Nephron (organoid): ENCODE measurements at regions not wholly inside any gene's neighbourhood (a gene's known extent, or its start where the extent isn't known, plus 50 kb on each side); places are given as distances from the start of the nearest gene placed in this dataset.

Experiments used
- H3K27ac Mint-ChIP-seq, 3 experiments: 2 replicates each; pipeline ENCODE4 v1.8.0; 2020; ENCODE audit warnings: mixed read lengths in 3 of 3, mild to moderate bottlenecking in 2 of 3, moderate library complexity in 1 of 3
- H3K27me3 Mint-ChIP-seq: 2 replicates; pipeline ENCODE4 v1.8.0; 2021; ENCODE audit warnings: low read depth, mild to moderate bottlenecking, moderate library complexity, mixed read lengths
- H3K36me3 Mint-ChIP-seq: 2 replicates; pipeline ENCODE4 v1.8.0; 2020; ENCODE audit warnings: low read depth, mixed read lengths
- H3K4me1 Mint-ChIP-seq: 2 replicates; pipeline ENCODE4 v1.8.0; 2020; ENCODE audit warnings: mixed read lengths
- H3K4me3 Mint-ChIP-seq, 3 experiments: 2 replicates each; pipeline ENCODE4 v1.8.0; 2020; ENCODE audit warnings: mild to moderate bottlenecking in 3 of 3, mixed read lengths in 3 of 3, moderate library complexity in 2 of 3
- H3K9me3 Mint-ChIP-seq: 2 replicates; pipeline ENCODE4 v1.8.0; 2020; ENCODE audit warnings: mixed read lengths
- TF ChIP-seq, protein P1 (sequence below), 3 experiments: fragments of 200-600 bp; sonication (generic); IDR thresholded peaks; one replicate each; pipeline ENCODE4 v1.5.0; 2021; ENCODE audit warnings: antibody characterized with exemption in 3 of 3; ENCODE audit not compliant: unreplicated experiment in 3 of 3

DNA sequence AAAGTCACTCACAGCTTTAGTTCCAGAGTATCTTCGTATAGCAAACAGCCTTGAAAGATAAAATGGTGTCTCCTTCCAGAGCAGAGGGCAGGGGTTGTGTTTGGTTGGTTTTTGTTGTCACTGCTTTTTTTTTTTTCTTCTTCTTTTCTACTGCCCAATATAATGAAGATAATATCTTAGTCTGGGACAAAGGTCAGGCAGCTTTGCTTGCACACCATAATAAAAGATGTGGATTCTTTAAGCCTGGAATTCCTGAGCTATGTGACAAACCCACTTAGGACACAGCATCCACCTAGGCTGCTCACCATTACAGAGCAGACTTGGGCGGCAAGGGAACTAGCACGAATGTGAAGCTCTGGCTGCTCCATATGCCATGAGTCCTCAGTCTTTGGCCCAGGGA is 165.6 kb upstream of the MIR17HG start:
- Mint-ChIP-seq H3K9me3 (no peaks in the 10 kb centered on the region), H3K27ac (no peak overlapping the region), H3K4me3 (no peak overlapping the region), H3K4me1 (peaks cover 24% of the 10 kb centered on the region), H3K27me3 (peaks cover 3% of the 10 kb centered on the region), H3K36me3 (no peaks in the 10 kb centered on the region)
- TF ChIP-seq, protein P1, sequence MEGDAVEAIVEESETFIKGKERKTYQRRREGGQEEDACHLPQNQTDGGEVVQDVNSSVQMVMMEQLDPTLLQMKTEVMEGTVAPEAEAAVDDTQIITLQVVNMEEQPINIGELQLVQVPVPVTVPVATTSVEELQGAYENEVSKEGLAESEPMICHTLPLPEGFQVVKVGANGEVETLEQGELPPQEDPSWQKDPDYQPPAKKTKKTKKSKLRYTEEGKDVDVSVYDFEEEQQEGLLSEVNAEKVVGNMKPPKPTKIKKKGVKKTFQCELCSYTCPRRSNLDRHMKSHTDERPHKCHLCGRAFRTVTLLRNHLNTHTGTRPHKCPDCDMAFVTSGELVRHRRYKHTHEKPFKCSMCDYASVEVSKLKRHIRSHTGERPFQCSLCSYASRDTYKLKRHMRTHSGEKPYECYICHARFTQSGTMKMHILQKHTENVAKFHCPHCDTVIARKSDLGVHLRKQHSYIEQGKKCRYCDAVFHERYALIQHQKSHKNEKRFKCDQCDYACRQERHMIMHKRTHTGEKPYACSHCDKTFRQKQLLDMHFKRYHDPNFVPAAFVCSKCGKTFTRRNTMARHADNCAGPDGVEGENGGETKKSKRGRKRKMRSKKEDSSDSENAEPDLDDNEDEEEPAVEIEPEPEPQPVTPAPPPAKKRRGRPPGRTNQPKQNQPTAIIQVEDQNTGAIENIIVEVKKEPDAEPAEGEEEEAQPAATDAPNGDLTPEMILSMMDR (IDR thresholded peaks at IDR 0.05; ENCODE audit: unreplicated experiment in 3 of 3): no peak

GRCh38 chr13:91184244-91184926 is 163.1 kb upstream of the MIR17HG start:
- Mint-ChIP-seq H3K27ac (peak overlapping the region; percentile 14 to 65 (median 27)), H3K4me3 (no peak overlapping the region), H3K4me1 (peaks cover 24% of the 10 kb centered on the region), H3K9me3 (no peaks in the 10 kb centered on the region), H3K36me3 (no peaks in the 10 kb centered on the region), H3K27me3 (peaks cover 3% of the 10 kb centered on the region)
- TF ChIP-seq, protein P1 (IDR thresholded peaks at IDR 0.05; ENCODE audit: unreplicated experiment in 3 of 3): no peak

- H3K4me1 Mint-ChIP-seq: peaks cover 24% of the 10 kb centered on the region
- TF ChIP-seq, protein P1 (IDR thresholded peaks at IDR 0.05; ENCODE audit: unreplicated experiment in 3 of 3): peak; percentile 43 to 58 (median 52)
- no peaks in the 10 kb centered on the region for H3K36me3 Mint-ChIP-seq
- H3K27ac Mint-ChIP-seq: peak overlapping the region; percentile 50 to 70 (median 60)
- H3K9me3 Mint-ChIP-seq: no peaks in the 10 kb centered on the region
- H3K4me3 Mint-ChIP-seq: no peak overlapping the region
- H3K27me3 Mint-ChIP-seq: peaks cover 3% of the 10 kb centered on the region
Measured at GRCh38 chr13:91185294-91185863, 162.1 kb upstream of the MIR17HG start.

GRCh38 chr13:91187522-91187921 is 160.0 kb upstream of the MIR17HG start:
- H3K9me3 Mint-ChIP-seq: no peaks in the 10 kb centered on the region
- H3K4me1 Mint-ChIP-seq: peaks cover 22% of the 10 kb centered on the region
- TF ChIP-seq, protein P1 (IDR thresholded peaks at IDR 0.05; ENCODE audit: unreplicated experiment in 3 of 3): no peak
- no peaks in the 10 kb centered on the region for H3K27me3 Mint-ChIP-seq
- H3K36me3 Mint-ChIP-seq: no peaks in the 10 kb centered on the region
- H3K4me3 Mint-ChIP-seq: no peak overlapping the region
- peak overlapping the region in 1 of 3 experiments; percentile 31 for H3K27ac Mint-ChIP-seq

- H3K4me3 Mint-ChIP-seq: no peak overlapping the region
- H3K9me3 Mint-ChIP-seq: no peaks in the 10 kb centered on the region
- no peaks in the 10 kb centered on the region for H3K36me3 Mint-ChIP-seq
- peaks cover 8% of the 10 kb centered on the region for H3K4me1 Mint-ChIP-seq
- TF ChIP-seq, protein P1 (IDR thresholded peaks at IDR 0.05; ENCODE audit: unreplicated experiment in 3 of 3): no peak
- H3K27me3 Mint-ChIP-seq: no peaks in the 10 kb centered on the region
- H3K27ac Mint-ChIP-seq: no peak overlapping the region
Measured at GRCh38 chr13:91189506-91189905, 158.0 kb upstream of the MIR17HG start.

DNA sequence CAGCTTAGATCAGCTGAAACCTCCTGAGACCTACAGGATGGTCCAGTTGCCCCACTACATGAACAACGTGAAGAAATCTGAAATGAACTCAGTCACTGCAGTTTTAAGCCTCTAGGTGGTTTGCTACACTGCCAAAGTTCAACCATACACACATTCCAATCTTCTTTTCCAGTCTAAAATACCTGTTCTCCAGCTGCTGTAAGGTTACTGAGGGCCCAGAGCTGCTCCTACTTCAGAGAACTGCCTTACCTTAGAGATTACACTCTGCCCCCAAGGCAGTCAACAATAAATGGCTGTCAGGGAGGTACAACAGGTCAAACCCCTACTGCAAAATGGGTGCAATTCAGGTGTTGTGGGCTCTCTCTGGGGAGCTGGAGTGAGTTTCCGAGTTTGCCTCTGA is 154.1 kb upstream of the MIR17HG start:
- no peaks in the 10 kb centered on the region for H3K27me3 Mint-ChIP-seq
- no peak overlapping the region for H3K4me3 Mint-ChIP-seq
- H3K36me3 Mint-ChIP-seq: no peaks in the 10 kb centered on the region
- no peaks in the 10 kb centered on the region for H3K9me3 Mint-ChIP-seq
- H3K27ac Mint-ChIP-seq: no peak overlapping the region
- TF ChIP-seq, protein P1 (IDR thresholded peaks at IDR 0.05; ENCODE audit: unreplicated experiment in 3 of 3): no peak
- no peaks in the 10 kb centered on the region for H3K4me1 Mint-ChIP-seq
